GM19328 (cell line): ENCODE measurements at regions not wholly inside any gene's neighbourhood (a gene's known extent, or its start where the extent isn't known, plus 50 kb on each side); places are given as distances from the start of the nearest gene placed in this dataset.

Source experiments
- ATAC-seq: cut with Tn5 transposase; IDR thresholded peaks from one replicate; pipeline ENCODE4 v1.9.1; 2021; ENCODE audit warnings: mild to moderate bottlenecking, moderate library complexity; ENCODE audit not compliant: unreplicated experiment

DNA sequence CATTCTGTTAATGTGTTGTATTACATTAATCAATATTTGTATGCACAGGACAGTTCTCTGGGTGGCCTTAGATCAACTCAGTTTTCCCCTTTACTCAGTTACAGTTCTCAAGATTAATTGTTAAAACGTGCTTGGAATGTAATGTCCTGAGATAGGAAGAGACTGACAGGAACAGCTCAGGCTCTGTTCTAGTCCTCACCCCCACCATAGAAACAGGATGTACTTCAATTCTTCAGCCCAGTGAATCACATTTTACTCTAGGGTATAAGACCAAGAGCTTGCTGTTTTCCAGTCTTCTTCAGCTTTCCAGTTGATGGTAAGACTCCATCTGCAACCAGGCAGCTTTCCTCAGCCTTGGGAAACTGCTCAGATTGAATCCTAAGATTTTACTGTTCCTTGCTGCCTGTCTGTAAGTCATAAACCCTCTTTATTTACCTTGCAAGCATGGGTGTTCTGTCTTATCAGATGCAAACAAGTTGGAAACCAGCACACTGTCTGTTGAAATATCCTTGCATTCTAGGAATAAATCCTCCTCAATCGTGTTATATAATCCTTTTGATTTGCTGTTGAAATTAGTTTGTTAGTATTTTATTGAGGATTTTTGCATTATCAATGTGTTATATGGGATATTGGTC lies 836.9 kb upstream of the PCDH9 start:
- no peak for ATAC-seq

DNA sequence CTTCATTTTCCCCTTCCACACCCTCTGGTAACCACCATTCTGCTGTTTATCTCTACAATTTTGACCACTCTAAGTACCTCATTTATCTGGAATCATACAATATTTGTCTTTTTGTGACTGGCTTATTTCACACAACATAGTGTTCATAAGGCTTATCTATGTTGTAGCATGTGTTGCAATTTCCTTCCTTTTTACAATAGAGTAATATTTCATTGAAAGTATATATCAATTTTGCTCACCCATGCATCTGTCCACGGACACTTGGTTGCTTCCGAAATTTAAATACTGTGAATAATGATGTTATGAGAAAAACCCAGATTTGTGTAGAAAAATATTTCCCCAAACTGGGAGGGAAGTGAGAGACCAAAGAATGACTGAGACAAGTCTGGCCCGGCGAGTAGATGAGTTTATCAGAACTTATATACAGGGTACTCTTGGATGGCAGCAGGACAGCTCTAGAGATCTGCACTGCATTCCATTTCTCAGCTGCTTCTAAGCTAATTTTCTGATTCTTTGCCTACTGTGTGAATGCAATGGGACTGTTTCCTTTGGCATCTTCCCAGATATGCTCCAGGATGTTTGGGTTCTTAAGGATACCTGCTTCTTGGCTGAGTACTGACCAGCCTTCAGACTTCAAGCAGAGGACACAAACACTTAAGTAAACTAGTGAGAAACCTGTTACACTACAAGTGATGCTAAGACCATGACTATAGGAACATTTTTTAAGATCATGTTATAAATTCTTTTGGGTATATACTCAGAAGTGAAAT lies 834.0 kb upstream of the PCDH9 start:
- ATAC-seq: no peak

DNA sequence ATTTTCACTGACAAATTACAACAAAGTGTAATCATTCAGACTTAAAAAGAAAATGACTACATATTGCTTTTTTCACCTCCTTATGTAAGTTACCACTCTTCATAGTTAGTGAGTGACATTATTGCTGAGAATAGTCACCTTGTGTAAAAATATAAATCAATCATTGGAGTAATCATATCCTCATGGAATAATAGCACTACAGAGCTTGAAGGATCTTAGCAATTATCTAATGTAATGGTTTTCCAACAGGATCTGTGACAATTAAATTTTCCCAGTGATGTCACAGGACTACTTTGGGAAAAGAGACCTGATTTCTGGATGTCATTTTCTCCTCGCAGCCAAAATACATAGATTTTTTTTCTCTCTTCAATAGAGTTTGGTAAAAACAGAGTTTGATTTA lies 833.0 kb upstream of the PCDH9 start:
- no peak for ATAC-seq

DNA sequence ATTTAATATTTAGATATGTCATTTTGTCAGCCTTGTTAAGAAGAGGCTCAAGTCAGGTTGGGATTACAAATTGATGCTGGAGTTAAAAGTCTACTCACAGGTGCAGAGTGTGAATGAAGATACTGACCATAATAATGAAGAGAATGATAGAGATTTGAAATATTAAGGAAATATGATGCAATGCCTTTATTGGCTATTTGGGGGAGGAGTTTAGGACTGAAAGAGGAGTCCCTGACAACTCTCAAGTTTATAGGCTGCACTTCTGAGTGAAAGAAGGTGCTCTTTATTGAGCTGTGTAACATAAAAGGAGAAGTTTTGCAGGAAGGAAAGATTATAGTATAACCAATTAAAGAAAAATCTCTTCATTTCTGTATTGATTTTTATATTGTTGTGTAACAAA lies 827.7 kb upstream of the PCDH9 start:
- ATAC-seq: no peak

DNA sequence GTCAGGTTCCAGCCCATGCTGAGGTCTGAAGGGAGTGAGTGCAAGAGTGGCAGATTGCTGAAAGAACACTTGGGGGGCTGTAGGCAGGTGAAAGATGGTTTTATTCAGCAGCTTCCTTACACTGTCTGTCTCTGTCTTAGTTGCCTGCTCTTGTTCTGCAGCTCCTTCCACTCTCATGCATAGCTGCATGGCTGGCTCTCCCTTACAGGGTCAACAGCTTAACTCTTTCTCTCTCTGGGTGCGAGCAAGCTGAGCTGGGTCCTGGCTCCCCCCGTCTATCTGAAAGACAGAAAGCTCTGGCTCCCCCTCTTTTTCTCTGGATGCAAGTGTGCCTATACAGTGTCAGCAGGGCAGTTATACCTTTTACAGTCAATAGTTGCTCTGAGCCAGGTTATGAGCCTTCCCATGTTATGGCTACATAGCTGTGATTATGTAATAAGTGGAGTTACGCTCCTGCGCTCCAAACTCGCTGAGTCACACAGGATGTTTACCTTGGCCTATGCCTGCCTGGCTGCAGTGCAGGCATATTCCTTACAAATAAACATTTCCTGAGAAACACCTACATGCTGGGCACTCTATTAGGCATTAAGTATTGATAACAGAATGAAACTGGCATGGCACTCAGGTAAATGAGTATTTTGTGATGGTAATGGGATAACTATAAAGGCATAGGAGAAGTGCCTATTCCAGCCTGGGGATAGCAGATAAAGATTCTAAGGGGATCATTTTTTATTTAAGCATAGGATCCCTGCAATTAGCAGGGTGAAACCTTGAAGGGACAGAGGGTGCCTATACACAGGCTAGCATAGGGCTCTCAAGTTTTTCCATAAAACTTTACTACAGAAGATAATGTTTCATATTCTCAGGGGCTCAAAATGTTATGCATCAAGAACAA lies 826.9 kb upstream of the PCDH9 start:
- ATAC-seq: no peak

DNA sequence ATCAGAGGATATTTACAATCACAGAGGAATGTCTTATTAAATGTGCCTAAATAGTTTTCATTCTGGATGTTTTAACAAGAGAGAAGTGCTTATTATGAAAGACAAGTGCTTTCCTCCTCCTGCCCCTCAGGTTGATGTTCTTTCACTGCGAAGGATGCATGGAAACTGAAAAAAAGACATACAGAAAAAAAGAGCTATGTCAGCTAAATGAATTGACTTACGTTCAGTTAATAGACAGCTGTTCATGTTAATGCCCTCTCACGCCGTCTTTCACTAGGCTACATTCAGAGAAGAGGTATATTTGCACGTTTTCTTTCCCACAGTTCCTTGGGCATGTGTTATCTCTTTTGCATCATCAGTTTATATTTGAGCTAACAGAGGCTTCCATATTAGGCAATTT lies 821.8 kb upstream of the PCDH9 start:
- ATAC-seq: no peak

DNA sequence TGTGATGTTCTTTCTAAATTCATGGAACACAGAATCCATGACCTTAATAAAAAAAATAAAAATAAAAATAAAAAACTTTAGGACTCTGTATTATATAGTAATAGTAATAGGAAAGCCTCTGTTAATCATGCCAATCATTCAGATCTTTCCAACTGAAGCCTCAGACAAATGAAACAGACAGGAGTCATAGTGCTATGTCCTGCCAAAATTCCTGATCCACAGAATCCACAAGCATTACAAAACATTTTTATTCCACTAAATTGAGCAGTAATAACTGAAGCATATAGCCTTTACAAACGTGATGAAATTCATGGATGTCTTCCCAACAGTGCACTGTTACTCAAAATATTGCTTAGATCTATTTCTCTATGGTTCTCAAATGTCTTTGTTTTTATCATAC lies 820.6 kb upstream of the PCDH9 start:
- ATAC-seq: no peak

DNA sequence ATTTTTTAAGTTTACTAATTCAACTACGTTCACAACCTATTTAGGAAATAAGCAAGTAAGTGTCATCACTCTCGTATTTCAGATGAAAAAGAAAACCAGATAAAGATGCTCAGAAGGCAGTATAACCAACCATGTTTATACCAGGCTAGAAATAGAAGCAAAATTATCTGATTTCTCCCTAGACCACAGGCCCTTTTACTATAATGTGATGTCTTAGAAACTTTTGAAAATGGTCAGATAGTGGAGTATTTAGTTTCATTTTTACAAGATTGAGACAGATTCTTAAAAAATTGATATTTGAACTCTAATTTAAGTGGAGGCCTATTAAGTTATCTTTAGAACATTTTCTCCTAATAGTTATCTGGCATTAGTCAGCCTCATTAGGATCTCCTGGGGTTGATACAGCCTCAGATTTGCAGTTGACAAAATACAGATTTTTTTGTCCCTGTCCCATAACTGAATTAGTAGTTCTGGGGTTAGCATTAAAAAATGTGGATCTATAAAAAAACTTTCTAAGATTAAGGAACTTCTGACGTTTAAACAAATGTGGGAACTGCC lies 818.7 kb upstream of the PCDH9 start:
- no peak for ATAC-seq

DNA sequence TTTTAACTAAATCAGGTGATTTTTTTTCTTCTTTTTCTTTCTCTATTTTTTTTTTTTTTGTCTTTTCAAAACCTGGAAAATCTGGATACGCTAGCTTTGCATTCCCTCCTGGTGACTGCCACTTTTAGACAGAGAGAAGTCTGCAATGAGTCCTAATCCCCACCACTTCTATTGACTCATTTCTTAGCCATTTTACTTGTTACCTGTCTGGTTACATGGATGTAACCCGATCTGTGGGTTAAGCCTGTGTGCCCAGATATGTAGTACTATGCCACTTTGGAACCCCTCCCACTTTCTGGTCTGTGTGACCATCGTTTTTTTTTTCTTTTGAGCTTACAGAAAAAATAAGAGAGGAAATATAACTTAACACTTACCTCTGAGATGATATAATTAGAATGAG lies 817.8 kb upstream of the PCDH9 start:
- no peak for ATAC-seq

DNA sequence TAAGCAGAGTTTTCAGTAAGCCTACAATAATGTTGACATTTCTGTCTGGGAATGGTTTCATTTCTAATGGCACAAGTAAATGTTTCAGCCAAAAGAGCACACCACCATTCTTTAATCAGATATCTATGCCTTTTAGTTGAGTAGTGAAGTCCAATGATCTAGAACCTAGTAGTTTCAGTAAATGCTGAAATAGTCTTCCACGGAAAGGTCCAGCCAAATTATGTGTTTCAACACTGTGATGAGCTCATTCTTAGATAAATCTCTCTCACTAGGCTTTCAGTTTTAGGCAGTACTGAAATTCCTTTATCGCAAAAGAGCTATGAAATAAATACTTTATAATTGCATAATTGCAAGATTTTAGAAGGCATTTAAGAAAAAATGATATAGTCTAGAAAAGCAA lies 816.8 kb upstream of the PCDH9 start:
- ATAC-seq: no peak

DNA sequence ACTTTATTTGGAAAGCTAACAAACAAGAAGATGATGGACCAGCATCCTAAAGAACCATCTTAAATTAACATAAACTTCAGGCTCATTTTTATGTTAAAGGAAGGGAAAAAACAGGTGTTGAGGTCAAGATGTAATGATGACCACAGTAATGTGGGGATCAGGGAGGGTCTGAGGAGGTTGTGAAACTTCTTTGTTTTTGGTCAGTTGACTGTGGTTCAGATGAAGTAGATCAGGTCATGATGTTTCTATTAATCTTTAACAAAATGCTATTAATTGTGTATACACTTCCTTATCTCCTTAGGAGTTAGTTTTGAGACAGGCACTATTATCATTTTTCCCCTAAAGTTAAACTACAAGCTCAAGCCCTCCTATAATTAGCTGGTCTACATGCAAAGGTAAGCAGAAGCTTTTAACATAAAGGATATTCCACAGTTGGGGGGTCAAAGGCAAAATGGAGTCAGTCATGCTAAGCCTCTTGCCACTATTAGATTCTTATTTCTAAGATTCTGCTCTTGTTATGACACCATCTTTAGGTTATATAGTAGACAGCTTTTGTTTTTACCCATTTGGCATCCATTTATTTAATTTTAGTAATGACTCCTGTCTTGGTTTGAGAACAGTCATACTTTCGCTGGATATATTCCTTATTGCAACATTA lies 800.1 kb upstream of the PCDH9 start:
- no peak for ATAC-seq

DNA sequence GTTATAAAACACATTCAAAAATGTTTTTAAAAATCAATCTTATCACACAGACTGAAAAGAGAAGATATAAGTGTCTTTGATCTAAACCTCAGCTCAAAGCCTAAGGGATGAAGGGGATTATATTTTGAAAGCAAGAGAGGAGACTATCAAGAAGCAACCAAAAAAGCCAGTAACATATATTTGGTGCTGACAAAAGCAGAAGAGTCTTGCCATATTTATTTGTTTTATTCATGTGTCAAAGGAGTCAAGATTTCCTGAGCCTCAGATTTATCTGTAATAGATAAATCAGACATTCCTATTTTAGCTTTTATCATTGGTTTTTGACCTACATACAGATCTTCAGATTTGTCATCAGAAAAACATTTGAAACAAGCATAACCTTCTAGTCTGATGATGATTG lies 798.6 kb upstream of the PCDH9 start:
- ATAC-seq: no peak

DNA sequence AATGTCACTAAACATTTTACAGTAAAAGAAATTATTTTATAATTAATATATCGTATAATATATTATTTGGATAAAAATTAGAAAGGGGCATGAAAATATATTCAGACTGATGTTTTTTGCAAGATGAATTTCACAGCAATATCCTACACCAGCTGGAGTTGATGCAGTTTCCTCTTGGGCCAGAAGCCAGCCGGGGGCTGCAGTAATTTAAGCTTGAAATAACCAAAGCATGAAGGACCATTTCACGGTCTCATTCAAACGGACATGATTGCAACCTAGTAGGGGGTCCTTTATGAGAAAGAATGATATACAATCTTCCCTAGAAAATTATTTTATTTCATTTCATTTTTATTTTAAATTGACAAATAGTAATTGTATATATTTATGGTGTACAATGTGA lies 797.2 kb upstream of the PCDH9 start:
- no peak for ATAC-seq

DNA sequence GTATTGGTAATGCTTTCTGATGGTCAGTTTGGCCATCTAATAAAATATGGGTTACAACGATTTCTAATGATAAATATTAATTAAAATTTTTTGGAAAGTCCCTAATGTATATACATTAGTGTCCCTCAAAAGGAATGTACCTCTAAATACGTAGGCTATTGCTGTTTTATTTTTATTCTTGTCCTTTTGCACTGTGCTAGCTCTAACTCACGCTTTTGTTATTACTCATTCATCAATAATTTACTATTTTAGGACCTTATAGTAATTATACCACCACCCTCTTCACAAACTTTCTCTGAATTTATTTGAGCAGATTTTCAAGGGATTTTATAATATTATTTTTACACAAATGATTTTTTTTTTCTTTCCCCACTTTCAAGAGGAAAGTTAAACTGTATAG lies 795.9 kb upstream of the PCDH9 start:
- no peak for ATAC-seq

DNA sequence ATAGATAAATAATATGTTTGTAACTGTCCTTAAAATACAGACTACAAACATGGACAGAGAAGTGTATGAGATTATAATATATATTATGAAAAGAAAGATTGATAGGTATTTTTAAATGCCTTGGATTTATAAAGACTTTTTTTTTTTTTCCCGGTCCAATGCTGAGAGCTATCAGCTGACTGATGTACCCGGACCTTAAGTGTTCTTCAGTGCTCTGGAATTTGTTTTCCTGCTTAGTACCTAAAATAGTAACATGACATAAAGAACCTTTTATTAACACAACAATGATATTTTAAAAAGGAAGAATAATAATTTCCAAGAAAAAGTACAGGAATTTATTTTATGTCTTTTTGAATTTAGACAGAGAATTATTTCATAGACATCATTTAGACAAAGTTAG lies 795.5 kb upstream of the PCDH9 start:
- ATAC-seq: no peak

DNA sequence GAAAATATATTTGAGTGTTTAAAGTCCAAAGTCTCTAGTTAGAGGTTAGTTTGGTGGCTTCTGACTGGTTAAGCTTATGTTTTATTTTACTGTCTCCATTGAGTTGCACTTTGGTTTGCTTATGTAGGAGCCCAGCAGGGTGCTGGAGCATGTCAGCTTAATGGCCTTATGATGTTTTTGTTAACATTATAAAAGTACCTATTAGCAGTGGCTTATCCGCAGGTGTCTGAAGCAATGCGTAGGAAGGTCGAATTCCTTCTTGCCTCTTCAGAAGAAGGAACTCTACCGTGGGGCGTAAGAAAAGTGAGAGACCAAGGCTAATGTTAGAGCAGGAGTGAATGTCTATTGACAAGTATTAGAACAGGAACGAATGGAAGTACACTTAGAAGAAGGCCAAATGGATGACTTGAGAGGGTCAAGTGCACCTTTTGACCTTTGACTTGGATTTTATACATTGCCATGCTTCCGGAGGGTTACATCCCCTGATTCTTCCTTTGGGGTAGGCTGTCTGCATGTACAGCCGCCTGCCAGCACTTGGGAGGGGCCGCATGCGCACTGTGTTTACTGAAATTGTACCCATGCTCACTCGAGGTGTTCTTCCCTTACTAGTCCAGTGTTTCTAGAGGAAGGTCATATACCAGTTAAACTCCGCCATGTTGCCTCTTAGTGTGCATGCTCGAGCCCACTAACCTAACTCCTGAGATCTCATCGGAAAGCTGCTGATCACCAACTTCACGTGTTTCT lies 793.9 kb upstream of the PCDH9 start:
- ATAC-seq: no peak

DNA sequence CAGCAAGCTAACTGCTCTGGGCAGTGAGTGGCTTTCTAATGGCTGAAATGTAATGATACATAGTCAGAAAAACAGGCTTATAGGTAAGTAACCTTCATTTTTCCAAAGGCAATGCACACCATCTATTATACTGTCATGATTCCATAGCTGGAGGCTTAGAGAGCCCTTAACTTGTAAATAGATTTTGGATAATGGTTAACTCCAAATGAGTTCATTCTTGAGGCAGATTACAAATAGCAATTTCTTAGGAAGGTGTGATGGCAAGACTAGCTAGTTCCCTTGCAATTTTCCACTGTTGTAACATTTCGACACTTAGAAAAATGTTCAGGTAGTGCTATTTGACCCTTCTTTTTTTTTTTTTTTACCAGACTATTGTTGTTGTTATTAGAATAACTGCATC lies 789.8 kb upstream of the PCDH9 start:
- no peak for ATAC-seq

DNA sequence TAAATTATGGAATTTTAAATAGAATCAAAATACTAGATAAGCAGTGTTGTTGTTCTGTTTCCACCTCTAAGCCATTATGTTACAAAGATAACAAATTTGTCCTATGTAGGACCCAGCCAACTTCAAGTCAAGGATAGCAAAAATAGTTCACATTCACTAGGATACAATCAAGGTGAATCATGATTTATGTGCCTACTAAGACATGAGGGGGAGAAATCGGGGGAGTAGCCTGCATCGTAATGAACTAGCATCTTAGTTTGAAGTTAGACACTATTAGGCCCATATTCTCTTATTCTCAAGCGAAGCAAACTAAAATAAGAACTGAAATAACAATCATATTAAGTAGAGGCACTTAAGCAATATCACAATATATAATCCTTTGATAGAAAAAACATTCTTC lies 779.4 kb upstream of the PCDH9 start:
- ATAC-seq: no peak

DNA sequence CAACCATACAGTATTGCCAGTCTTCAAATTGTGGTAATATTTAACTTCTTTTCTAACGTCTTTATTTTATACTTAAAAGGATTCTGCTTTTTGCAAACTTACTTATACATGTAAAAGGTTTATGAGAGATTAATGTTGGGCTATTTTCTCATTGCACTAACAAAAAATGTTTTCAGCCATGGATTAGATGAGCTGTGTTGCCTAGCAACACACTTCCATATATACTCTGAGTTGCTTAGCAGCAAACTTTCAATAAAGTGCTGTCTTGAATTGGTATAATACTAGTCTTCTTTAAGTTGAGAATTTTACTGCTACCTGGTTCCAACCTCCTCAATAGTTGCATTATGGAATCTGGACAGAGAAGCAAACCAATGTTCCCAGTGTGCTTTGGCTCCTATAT lies 777.4 kb upstream of the PCDH9 start:
- ATAC-seq: no peak

DNA sequence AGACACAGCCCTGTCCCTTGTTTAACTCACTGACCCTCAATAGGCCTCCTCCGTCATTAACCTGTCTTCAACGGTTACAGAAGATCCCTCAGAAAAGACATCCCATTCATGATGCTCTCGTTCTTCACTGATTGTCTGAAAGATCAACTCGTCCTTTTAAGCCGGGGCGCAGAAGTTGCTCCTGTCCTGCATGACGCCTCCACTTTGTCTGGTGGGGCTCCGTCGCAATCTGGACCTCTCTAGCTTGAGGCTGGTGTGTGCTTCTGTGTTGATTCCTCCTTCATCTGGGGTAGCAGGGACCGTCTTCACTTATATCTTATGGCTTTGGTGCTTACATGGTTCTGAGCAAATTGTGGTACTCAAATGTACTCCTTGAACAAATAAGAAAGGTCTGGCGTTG lies 766.0 kb upstream of the PCDH9 start:
- ATAC-seq: no peak
